A204.1 (cell line): ENCODE measurements at regions not wholly inside any gene's neighbourhood (a gene's known extent, or its start where the extent isn't known, plus 50 kb on each side); places are given as distances from the start of the nearest gene placed in this dataset.
"Not testable (repeated sequence)": the region's sequence is repeated elsewhere in the genome, so short reads cannot be mapped to it uniquely, and the experiment has no call there.

Experiments
- FAIRE-seq: peaks from 2 replicates; lab custom pipeline; 2012; peaks lifted over from hg19 to GRCh38; lab: Jason Lieb, UNC

DNA sequence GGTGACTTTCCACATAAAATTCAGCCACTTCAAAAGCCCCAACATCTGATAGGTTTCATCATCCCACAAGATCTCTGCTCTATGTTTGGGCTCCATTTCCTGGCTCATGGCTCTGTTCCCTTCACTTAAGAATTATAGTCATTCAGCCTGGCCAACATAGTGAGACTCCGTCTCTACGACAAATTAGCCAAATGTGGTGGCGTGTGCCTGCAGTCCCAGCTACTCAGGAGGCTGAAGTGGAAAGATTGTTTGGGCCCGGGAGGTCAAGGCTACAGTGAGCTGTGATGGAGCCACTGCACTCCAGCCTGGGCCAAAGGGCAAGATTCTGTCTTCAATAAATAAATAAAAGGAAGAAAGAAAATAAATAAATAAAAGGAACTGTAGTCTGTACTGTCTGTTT, 57.9 kb upstream of the CTSV start:
- FAIRE-seq: no peak

DNA sequence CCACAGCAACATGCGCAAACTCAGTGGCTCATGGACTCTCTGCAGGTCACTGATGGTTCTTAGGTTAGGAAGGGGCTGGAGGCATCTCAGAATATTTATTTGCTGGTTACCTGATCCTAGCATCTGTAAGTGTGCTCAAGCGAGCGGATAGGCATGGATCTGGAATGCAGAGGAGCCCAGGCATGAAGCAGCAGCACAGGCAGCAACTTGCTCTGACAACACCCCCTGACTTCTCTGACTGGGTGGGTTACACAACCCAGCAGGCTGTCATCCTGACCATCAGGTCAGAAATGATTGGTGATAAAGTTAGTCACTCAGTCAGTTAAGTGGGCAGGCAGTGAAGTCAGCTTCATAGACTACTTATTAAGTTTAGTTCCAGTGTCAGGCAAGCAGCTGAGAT, 50.4 kb upstream of the CTSV start:
- not testable (repeated sequence) for FAIRE-seq
